OCI-LY7 (cell line): ENCODE measurements at regions not wholly inside any gene's neighbourhood (a gene's known extent, or its start where the extent isn't known, plus 50 kb on each side); places are given as distances from the start of the nearest gene placed in this dataset.

Experiments used
- BruUV-seq: library from RNA; stranded (reverse); fragments of 400-500 nt; replicated peaks from 2 replicates; lab custom pipeline; 2021; lab: Mats Ljungman, UMichigan
- CTCF ChIA-PET: fragments of 300-600 bp; sonication (Branson Sonifier 250); formaldehyde crosslinking; loops from one replicate; lab custom pipeline; 2022; ENCODE audit warnings: antibody characterized with exemption; ENCODE audit not compliant: unreplicated experiment; lab: Charles Lee
- POLR2A ChIA-PET: fragments of 300-600 bp; sonication (Branson Sonifier 250); formaldehyde crosslinking; loops from one replicate; lab custom pipeline; 2022; ENCODE audit warnings: antibody characterized with exemption; lab: Charles Lee
- DNase-seq: peaks from one replicate; pipeline ENCODE4 v3.0.0-alpha.2; 2015; ENCODE audit warnings: low spot score
- H2AFZ ChIP-seq: fragments of 200-600 bp; sonication (generic), shearing (Covaris generic); 2 replicates; pipeline ENCODE4 v1.6.1; 2014; ENCODE audit warnings: mild to moderate bottlenecking, antibody characterized with exemption, low read length, moderate library complexity
- H3K27ac ChIP-seq: fragments of 200-600 bp; sonication (generic); 2 replicates; pipeline ENCODE4 v1.5.1; 2014; ENCODE audit warnings: mixed run types, low read depth, mild to moderate bottlenecking, moderate library complexity, low read length, inconsistent platforms; ENCODE audit not compliant: poor library complexity, severe bottlenecking
- H3K36me3 ChIP-seq: fragments of 200-600 bp; sonication (generic); 2 replicates; pipeline ENCODE4 v1.6.1; 2014; ENCODE audit warnings: mild to moderate bottlenecking, antibody characterized with exemption, low read length, moderate library complexity, mixed read lengths; ENCODE audit not compliant: insufficient read depth
- H3K4me1 ChIP-seq: fragments of 200-600 bp; sonication (generic); 2 replicates; pipeline ENCODE4 v1.5.1; 2014; ENCODE audit warnings: mild to moderate bottlenecking, low read length; ENCODE audit not compliant: insufficient read depth, poor library complexity, severe bottlenecking
- H3K4me2 ChIP-seq: fragments of 200-600 bp; sonication (generic); 2 replicates; pipeline ENCODE4 v1.6.1; 2014; ENCODE audit warnings: mild to moderate bottlenecking, low read length
- H3K4me3 ChIP-seq: fragments of 200-600 bp; sonication (generic); 2 replicates; pipeline ENCODE4 v1.5.1; 2014; ENCODE audit warnings: mild to moderate bottlenecking, low read depth, low read length; ENCODE audit not compliant: poor library complexity, severe bottlenecking
- H3K79me2 ChIP-seq: fragments of 200-600 bp; sonication (generic); 2 replicates; pipeline ENCODE4 v1.6.1; 2016; ENCODE audit warnings: low read depth, mild to moderate bottlenecking, low read length, moderate library complexity, mixed read lengths; ENCODE audit not compliant: insufficient read depth
- H3K9me2 ChIP-seq: fragments of 200-600 bp; sonication (generic); 2 replicates; pipeline ENCODE4 v1.6.1; 2016; ENCODE audit warnings: mild to moderate bottlenecking, low read length, mixed read lengths; ENCODE audit not compliant: insufficient read depth
- H3K9me3 ChIP-seq: fragments of 200-600 bp; sonication (generic); 2 replicates; pipeline ENCODE4 v1.6.1; 2014; ENCODE audit warnings: mild to moderate bottlenecking, mixed run types, low read length, mixed read lengths
- H4K20me1 ChIP-seq: fragments of 200-600 bp; sonication (generic); 2 replicates; pipeline ENCODE4 v1.6.1; 2014; ENCODE audit warnings: mild to moderate bottlenecking, antibody characterized with exemption, low read length, moderate library complexity, mixed read lengths; ENCODE audit not compliant: insufficient read depth
- CTCF ChIP-seq: fragments of 200-600 bp; sonication (generic); conservative IDR thresholded peaks from 2 replicates; pipeline ENCODE4 v1.5.1; 2014; ENCODE audit warnings: mild to moderate bottlenecking, antibody characterized with exemption, low read length, moderate library complexity, mixed read lengths
- EZH2phosphoT487 ChIP-seq: fragments of 200-600 bp; sonication (generic); IDR thresholded peaks from 2 replicates; pipeline ENCODE4 v1.6.1; 2018; ENCODE audit warnings: low read depth, borderline replicate concordance, mild to moderate bottlenecking, mixed run types, antibody characterized with exemption, low read length, moderate library complexity, mixed read lengths
- intact Hi-C: fragments of 100-400 bp; cut with micrococcal nuclease; formaldehyde crosslinking; loops from one replicate; pipeline ENCODE4 v1.10.0; 2022; ENCODE audit not compliant: unreplicated experiment

GRCh38 chr5:42015681-42016080, 90.6 kb downstream of the FBXO4 start:
- H4K20me1 ChIP-seq: no peaks in the 10 kb centered on the region
- intact Hi-C loops: no loop called here
- ChIA-PET POLR2A (no interaction called here), CTCF (no interaction called here)
- no peaks in the 10 kb centered on the region for H3K9me2 ChIP-seq
- H2AFZ ChIP-seq: no peak overlapping the region
- TF ChIP-seq EZH2phosphoT487 (no peak), CTCF (no peak)
- no peak overlapping the region for H3K27ac ChIP-seq
- H3K4me2 ChIP-seq: no peak overlapping the region
- H3K4me1 ChIP-seq: no peaks in the 10 kb centered on the region
- H3K36me3 ChIP-seq: no peaks in the 10 kb centered on the region
- no peak overlapping the region for H3K4me3 ChIP-seq
- H3K79me2 ChIP-seq: no peaks in the 10 kb centered on the region
- no peaks in the 10 kb centered on the region for H3K9me3 ChIP-seq
- no peak for DNase-seq
- BruUV-seq: no TSS peak

- CTCF ChIA-PET: no interaction called here
These were observed 95.9 kb downstream of the FBXO4 start for GRCh38 chr5:42020788-42021530.

More at GRCh38 chr5:42020788-42021530, 95.9 kb downstream of the FBXO4 start:
- H3K9me3 ChIP-seq: no peaks in the 10 kb centered on the region
- intact Hi-C loops: no loop called here
- POLR2A ChIA-PET: no interaction called here
- H2AFZ ChIP-seq: no peak overlapping the region
- no peak overlapping the region for H3K4me2 ChIP-seq
- no peaks in the 10 kb centered on the region for H3K9me2 ChIP-seq
- H3K4me3 ChIP-seq: no peak overlapping the region
- no peaks in the 10 kb centered on the region for H4K20me1 ChIP-seq
- no peak for DNase-seq
- H3K27ac ChIP-seq: no peak overlapping the region
- H3K36me3 ChIP-seq: no peaks in the 10 kb centered on the region
- H3K79me2 ChIP-seq: no peaks in the 10 kb centered on the region
- TF ChIP-seq EZH2phosphoT487 (no peak), CTCF (no peak)
- no TSS peak for BruUV-seq
- H3K4me1 ChIP-seq: no peaks in the 10 kb centered on the region
